ENCODE measurements at regions not wholly inside any gene's neighbourhood (a gene's known extent, or its start where the extent isn't known, plus 50 kb on each side); places are given as distances from the start of the nearest gene placed in this dataset.

DNA sequence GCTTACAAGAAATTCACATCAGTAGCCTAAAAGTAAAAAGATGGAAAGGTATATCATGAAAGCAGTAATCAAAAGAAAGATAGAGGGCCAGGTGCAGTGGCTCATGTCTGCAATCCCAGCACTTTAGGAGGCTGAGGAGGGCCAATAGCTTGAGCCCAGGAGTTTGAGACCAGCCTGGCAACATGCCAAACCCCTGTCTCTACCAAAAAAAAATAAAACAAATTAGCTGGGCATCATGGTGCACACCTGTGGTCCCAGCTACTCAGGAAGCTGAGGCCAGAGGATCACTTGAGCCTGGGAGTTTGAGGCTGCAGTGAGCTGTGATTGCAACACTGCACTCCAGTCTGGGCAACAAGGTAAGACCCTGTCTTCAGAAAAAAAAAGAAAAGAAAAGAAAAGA lies 55.5 kb downstream of the GSPT2 start:
- TF ChIP-seq, protein P1, sequence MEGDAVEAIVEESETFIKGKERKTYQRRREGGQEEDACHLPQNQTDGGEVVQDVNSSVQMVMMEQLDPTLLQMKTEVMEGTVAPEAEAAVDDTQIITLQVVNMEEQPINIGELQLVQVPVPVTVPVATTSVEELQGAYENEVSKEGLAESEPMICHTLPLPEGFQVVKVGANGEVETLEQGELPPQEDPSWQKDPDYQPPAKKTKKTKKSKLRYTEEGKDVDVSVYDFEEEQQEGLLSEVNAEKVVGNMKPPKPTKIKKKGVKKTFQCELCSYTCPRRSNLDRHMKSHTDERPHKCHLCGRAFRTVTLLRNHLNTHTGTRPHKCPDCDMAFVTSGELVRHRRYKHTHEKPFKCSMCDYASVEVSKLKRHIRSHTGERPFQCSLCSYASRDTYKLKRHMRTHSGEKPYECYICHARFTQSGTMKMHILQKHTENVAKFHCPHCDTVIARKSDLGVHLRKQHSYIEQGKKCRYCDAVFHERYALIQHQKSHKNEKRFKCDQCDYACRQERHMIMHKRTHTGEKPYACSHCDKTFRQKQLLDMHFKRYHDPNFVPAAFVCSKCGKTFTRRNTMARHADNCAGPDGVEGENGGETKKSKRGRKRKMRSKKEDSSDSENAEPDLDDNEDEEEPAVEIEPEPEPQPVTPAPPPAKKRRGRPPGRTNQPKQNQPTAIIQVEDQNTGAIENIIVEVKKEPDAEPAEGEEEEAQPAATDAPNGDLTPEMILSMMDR (IDR thresholded peaks at IDR 0.05) = no peak
- TF ChIP-seq POLR2A (IDR thresholded peaks at IDR 0.05) = no peak
